GM18868 (cell line): ENCODE measurements at regions not wholly inside any gene's neighbourhood (a gene's known extent, or its start where the extent isn't known, plus 50 kb on each side); places are given as distances from the start of the nearest gene placed in this dataset.

ENCODE experiments used
- ATAC-seq: cut with Tn5 transposase; IDR thresholded peaks from one replicate; pipeline ENCODE4 v1.9.1; 2021; ENCODE audit warnings: mild to moderate bottlenecking, moderate library complexity; ENCODE audit not compliant: unreplicated experiment

DNA sequence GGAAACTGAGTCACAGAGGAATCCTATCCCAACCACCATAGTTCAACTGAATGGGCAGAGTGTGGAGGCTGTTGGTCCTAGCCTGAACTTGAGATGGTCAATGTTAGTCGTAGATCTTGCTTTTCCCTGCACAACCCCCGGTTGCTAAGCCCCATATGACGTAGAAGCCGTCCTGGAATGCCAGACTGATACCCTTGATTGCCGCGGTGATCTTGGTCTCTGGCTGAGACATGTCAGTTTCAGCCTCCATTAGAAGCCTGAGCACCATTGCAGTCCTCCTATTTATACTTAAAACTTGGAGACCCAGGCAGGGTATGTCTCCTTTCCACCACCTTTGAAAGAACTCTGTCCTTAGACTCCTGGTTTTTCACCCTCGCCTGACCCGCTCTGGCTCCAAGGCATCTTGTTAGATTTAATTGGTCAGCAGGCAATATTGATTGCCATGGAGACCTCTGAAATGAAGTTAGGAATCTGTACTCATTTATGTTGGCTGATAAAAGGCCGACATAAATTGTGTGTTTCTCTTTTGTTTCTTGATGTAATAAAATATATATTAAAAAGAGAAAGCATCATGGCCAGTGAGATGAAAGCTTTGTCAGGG, 53.4 kb downstream of the RPLP1 start:
- no peak for ATAC-seq

DNA sequence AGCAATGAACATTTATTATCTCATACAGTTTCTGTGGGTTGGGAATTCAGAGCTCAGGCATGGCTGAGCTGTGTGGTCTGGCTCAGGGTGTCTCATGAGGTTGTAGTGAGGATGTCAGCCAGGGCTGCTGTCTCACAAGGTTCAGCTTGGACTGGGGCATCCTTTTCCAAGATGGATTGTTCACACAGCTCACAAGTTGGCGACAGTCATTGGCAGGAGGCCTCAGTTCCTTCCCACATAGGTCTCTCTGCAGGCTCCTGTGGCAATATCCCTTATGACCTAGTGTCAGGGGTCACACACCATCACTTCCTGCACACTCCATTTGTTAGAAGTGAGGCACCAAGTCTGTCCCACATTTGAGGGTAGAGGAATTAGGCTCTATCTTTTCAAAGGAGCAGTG, 56.0 kb downstream of the RPLP1 start:
- no peak for ATAC-seq

DNA sequence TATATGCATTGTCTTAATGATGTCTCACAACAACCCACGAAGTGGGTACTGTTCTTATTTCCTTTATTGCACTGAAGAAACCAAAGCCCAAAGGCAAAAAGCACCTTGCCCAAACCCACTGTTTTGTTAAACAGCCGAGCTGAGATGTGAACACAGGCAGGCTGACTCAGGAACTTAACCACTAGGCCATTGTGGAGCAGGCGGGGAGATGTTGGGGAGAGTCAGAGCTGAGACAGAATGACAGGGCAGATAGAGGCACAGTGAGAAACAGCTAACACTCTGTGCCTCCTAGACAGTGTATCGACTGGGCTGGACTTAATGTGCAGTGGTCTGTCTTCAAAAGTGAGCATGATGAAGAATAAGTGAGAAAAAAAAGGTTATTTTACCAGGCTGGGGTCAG, 56.5 kb downstream of the RPLP1 start:
- ATAC-seq, result no peak

DNA sequence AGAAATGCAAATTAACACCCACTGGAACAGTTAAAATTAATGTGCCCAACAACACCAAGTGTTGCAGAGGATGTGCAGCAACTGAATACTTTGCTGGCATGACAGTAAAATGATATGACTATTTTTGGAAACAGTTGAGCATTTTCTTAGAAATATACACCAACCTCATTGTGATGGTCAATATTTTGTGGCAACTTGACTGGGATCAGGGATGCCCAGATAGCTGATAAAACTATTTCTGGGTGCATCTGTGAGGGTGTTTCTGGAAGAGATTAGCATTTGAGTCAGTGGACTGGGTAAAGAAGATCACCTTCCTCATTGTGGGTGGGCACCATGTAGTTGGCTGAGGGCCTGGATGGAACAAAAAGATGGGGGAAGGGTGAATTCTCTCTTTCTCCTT, 57.9 kb downstream of the RPLP1 start:
- ATAC-seq, result no peak

DNA sequence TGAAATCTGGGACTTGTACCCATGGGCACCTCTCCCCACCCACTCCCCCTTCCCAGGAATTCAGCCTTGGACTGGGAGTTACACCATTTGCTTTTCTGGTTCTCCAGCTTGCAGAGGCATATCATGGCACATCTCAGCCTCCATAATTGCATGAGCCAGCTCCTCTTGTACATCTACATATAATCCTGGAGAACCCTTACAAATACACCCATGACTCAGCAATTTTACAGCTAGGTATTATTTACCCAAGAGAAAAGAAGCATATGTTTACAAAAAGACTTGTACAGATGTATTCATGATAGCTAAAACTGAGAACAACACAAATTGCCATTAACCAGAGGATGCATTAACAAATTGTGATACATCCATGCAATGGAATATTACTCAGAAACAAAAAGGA, 58.4 kb downstream of the RPLP1 start:
- no peak for ATAC-seq

DNA sequence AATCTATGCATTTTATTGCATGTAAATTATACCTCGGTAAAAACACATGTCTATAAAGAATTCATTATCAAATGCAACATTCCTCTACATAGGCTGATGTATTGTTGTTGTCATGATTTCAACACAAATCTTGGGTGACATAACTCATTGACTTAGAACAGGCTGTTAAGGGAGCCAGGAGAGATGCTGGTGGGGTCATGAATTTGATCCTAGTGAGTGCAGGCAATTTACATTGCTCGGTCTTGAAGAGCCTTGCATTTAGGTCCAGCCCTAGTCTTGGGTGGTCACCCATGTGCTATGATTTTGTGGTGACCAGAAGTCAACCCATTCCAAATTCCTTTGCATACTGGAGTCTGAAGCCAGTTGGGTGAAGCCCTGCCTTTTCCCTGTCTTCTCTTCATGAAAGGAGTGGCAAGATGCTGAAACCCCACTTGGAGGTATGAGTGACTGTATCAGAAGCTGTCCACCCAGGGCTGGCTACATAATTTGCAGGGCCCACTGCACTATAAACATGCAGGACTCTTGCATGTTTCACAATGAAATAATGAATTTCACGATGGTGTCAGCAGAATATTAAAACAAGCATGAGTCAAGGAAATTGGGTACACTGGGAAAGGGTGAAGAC, 59.2 kb downstream of the RPLP1 start:
- no peak for ATAC-seq

DNA sequence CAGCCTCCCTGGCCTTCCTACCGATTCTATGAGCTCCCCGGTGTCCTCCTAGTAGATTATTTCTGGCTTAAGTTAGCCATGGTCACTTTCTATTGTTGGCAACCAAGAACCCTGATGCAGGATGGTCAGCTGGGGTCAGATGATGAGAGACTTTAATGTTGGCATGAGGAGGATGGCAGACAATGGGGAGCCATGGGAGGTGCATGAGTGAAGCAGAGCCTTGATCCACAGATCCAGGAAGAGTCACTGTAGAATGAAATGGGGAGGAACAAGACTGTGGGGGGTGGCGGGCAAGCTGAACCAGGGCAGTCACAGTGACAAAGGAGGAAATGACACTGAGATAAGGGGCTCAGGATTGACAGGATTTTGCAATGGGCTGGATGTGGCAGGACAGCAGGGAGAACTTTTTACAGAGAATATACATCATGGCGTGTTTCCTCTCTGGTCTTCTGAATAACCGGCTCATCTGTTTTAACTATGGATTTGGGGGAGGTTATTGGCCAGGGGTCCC, 60.9 kb downstream of the RPLP1 start:
- no peak for ATAC-seq

DNA sequence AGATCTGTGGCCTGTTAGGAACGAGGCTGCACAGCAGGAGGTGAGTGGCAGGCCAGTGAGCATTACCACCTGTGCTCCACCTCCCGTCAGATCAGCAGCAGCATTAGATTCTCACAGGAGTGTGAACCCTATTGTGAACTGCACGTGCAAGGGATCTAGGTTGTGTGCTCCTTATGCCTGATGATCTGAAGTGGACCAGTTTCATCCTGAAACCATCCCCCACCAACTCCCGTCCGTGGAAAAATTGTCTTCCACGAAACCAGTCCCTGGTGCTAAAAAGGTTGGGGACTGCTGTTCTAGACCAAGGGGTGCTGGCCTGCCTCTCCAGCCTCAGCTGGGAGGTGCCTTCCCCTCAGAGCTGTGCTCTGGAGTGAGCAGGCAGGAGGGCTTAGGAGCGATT, 61.4 kb downstream of the RPLP1 start:
- ATAC-seq, result no peak

DNA sequence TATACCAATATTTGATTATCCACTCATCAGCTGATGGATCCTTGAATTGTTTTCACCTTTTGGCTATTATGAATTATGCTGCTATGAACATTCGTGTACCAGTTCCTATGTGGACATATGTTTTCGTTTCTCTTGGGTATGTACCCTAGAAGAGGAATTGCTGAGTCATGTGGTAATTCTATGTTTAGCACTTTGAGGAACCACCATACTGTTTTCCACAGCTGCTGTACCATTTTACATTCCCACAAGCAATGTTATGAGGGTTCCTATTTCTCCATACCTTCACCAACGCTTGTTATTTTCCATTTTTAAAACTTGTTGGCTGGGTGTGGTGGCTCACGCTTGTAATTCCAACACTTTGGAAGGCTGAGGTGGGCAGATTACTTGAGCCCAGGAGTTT, 62.9 kb downstream of the RPLP1 start:
- no peak for ATAC-seq

DNA sequence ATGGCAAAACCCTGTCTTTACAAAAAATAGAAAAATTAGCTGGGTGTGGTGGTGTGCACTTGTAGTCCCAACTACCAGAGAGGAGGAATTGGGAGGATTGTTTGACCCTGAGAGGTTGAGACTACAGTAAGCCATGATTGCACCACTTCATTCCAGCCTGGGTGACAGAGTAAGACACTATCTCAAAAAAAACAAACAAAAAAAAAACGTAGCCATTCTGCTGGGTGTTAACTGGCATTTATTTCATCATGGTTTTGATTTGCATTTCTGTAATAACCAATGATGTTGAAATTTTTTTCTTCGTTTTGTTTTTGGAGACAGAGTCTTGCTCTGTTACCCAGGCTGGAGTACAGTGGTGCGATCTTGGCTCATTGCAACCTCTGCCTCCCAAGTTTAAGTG, 63.3 kb downstream of the RPLP1 start:
- no peak for ATAC-seq

DNA sequence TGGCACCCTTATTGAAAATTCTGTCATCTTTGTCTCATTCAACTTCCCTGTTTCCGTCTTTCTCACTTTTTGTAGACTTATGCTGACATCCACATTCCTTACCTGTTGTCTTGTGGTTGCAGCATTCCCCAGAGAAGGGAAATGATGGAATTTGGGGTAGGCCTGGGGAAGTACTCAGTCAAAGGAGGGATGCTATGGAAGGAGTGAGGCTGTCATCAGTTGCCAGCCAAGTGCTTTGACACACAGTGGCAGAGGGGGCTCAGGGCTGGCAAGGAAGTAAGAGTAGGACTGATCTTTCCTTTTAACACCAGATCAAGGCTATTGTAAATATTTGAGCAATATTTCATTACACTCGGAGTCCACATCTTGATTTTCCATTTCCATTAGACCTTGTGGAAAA, 64.4 kb downstream of the RPLP1 start:
- no peak for ATAC-seq

DNA sequence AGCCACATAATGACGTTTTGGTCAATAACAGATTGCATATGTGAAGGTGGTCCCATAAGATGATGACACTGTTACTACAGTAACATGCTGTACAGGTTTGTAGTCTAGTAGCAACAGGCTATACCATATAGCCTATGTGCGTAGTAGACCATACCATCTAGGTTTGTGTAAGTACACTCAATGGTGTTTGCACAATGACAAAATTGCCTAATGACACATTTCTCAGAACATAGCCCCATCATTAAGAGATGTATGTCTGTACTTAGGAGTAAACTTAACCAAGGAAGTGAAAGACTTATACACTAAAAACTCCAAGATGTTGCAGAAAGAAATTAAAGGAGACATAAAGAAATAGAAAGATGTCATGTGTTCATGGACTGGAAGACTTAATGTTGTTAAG, 66.2 kb downstream of the RPLP1 start:
- no peak for ATAC-seq

DNA sequence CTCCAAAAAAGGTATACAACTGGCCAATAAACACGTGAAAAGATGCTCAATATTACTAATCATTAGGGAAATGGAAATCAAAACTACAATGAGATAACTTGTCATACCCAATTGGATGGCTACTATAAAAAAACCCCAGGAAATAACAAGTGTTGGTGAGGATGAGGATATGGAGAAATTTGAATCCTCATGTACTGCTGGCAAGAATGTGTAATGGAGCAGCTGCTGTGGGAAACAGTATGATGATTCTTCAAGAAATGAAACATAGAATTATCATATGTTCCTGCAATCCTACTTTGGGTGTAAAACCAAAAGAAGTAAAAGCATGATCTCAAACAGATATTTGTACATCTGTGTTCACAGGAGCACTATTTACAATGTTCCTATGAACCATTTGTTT, 67.4 kb downstream of the RPLP1 start:
- ATAC-seq, result no peak

DNA sequence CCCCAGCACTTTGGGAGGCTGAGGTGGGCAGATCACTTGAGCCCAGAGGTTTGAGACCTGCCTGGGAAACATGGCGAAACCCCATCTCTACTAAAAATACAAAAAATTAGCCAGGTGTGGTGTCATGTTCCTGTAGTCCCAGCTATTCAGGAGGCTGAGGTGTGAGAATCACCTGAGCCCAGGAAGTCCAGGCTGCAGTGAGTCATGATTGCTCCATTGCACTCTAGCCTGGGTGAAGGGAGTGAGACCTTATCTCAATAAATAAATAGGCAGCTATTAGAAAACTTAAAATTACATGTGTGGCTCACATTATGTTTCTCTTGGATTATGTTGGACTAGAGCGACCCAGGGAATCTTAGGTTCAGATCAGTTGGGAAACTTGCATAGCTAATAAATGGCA, 69.7 kb downstream of the RPLP1 start:
- no peak for ATAC-seq

DNA sequence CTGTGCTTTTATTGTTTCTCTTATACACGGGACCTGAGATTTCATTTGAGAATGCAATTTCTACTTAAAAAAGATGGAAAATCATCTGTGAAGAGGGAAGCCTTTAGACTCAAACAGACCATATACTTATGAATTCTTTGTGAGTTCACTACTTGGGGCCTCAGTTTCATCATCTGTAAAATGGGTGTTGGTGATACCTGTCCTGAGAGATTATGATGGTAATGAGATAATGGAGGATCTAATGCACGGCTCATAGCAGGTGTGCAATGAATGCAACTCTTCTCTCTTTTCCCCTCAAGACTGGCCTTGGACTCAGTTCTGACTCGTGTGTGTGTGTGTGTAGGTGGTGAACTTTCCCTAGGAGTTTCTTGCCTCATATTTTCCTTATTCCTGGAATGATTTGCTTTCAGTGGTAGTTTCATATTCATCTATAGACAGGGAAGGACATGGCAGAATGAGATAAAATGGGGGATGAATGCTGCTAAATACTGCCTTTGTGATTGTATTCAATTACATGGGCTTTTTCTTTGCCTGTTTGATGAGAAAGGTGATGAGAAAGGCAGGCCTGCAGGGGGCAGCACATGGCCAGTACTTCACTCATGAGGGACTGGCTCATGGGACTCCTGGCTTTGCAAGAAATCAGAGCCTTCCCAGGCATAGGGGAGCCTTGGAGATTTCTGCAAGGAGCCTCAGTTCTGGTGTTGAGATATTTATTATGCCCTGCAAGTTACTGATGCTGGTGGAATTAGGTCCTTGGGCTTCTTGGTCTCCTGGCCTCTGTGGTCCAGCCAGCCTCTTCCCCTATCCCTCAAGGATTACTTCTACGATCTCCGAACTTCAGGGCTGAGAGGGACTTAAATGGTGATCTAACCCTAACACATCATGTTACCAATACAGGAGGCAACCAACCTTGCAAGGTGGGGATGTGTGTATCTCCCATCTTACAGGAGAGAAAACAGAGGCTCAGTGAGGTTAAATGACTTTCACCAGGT, 70.7 kb downstream of the RPLP1 start:
- ATAC-seq, result no peak

DNA sequence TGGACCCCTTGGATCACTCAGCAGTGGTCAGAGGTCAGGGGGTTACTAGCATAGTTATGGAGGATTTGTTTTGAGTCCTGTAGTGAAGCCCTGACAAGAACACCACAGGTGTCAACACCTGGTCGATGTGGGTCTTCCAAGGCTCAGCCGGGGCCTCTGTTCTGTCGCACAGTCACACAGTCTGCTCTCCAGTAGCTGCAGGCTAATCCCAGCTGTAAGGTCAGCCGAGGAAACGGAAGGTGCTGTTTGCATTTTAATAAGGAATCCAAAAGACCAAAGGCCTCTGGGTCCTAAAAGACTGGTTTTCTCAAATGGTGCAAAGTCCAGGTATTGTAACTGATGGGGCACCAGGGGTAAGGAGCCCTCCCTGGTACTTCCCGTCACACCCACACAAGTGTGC, 71.7 kb downstream of the RPLP1 start:
- ATAC-seq, result no peak

DNA sequence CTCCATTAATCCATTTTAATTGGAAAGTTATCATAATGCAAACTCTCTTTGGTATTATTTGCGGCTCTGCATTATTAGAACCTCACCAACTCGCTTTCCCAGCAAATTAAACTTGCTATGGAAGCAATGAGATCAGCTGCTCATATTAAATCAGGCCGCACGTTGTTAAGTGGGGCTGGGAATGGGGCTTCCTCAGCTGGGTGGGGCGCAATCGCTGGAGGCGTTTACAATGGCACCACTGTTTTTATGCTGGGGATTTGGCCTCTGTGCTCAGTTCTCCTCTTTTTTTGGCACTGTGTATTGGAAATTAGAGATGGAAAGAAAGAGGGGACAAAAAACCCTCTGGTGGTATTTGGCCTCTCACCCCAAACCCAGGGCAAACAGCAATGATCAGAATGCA, 72.2 kb downstream of the RPLP1 start:
- ATAC-seq, result no peak

DNA sequence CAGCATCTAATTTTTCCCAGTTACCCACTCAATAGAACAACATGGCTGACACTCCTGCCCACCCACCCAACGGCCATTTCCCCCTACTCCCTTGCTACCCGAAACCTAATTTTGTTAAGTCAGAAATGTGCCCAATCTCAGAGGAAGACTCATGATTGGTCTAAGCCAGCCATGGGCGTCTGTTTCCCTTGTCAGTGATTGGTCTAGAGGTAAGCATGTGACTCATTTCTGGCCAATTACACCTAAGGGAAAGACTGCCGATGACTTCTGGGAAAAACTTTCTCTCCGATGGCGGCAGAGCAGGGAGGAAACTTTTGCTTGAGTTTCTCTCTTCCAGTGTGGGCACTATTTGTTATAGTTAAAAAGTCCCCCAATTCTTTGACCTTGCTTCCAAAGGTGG, 72.9 kb downstream of the RPLP1 start:
- ATAC-seq, result no peak

DNA sequence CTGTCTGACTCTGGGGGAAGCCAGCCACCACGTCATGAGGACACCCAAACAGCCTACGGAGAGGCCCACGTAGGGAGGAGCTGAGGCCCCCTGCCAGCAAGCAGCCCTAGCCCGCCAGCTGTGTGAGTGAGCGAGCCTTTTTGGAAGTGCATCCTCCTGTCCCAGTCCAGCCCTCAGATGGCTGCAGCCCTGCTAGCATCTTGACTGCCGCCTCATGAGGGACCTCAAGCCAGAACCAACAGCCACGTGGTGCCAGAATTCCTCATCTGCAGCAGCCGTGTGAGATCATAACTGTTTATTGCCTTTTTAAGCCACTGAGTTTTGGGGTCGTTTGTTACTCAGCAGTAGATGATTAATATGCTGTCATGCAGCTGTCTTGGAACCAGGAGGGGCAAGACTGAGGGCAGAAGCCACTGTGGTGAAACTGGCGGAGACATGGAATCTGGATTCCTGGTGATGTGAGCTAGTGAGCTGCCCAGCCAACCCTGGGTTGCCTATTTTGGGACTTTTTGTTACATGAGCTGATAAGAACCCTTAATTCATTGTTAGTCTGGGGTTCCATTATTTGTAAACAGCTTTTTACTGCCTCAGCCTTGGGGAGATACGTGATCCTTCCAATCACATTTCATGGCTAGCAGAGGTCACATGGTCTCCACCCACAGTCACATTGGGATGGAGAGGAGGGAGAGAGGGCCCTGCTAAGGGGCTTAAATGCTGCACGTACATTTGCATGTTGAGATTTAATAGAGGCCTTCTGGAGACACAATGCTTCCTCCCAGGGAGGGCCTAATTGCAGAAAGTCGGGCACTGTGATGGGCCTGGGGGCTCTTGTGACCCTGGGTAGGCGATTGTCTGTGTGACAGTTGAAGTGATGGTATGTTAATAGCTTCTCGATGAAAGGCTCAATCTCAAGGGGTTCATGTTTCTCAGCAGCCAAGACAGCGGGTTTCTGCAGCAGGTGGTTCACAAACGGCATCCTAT, 73.8 kb downstream of the RPLP1 start:
- ATAC-seq, result no peak

DNA sequence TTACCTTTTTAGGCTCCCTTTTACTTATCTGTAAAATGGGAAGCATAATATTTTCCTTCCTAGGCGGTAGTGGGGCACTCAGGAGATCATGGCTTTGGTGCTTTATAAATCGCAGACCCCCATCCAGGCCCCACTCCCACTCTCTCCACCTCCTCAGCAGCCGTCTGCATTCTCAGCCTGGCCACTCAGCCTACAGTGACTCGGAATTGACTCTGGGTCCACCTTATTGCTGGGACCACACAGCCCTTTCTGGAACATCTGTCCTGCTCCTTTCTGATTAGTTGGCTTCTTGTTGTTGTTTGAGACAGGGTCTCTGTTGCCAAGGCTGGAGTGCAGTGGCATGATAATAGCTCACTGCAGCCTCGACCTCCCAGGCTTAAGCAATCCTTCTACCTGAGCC, 76.5 kb downstream of the RPLP1 start:
- no peak for ATAC-seq
